Heart right ventricle (tissue), 16 donors: ENCODE measurements at regions not wholly inside any gene's neighbourhood (a gene's known extent, or its start where the extent isn't known, plus 50 kb on each side); places are given as distances from the start of the nearest gene placed in this dataset.
A peak's percentile ranks its signal among the peaks of the same experiment; 100 is the strongest.

ENCODE experiments used
- ATAC-seq, 8 donors: fragments of 200-7000 bp; cut with Tn5 transposase; one replicate each; pipeline ENCODE4 v1.9.1; 2020; ENCODE audit warnings: mild to moderate bottlenecking in 8 of 8, moderate library complexity in 8 of 8, moderate number of reproducible peaks in 1 of 8
- DNase-seq, 2 donors: peaks; one replicate each; pipeline ENCODE4 v3.0.0-alpha.2; 2020
- H3K27ac ChIP-seq, 10 donors: fragments of 200-600 bp; sonication (generic) in 2 of 10; one replicate each; pipeline versions ENCODE4 v1.5.0 to v1.8.0; 2020 to 2022; ENCODE audit warnings: mild to moderate bottlenecking in 3 of 10
- H3K27me3 ChIP-seq, 7 donors: fragments of 200-600 bp; one replicate each; pipeline ENCODE4 v1.8.0; 2021 to 2022; ENCODE audit warnings: mild to moderate bottlenecking in 2 of 7
- H3K36me3 ChIP-seq, 9 donors: fragments of 200-600 bp; sonication (generic) in 1 of 9; one replicate each; pipeline versions ENCODE4 v1.5.0 to v1.8.0; 2020 to 2022; ENCODE audit warnings: mild to moderate bottlenecking in 2 of 9
- H3K4me1 ChIP-seq, 9 donors: fragments of 200-600 bp; sonication (generic) in 1 of 9; one replicate each; pipeline versions ENCODE4 v1.5.0 to v1.8.0; 2020 to 2022; ENCODE audit warnings: mild to moderate bottlenecking in 4 of 9
- H3K4me3 ChIP-seq, 10 donors: fragments of 200-600 bp; sonication (generic) in 2 of 10; one replicate each; pipeline versions ENCODE4 v1.5.0 to v1.8.0; 2020 to 2022; ENCODE audit warnings: mild to moderate bottlenecking in 7 of 10, moderate library complexity in 2 of 10
- H3K9me3 ChIP-seq, 11 donors: fragments of 200-600 bp in 10 of 11; sonication (generic) in 2 of 11; one replicate each; pipeline versions ENCODE4 v1.5.0 to v1.8.0; 2013 to 2022; ENCODE audit warnings: mild to moderate bottlenecking in 2 of 11, control low read depth in 1 of 11, moderate library complexity in 1 of 11
- CTCF ChIP-seq, 9 donors: fragments of 200-600 bp; sonication (generic) in 2 of 9; IDR thresholded peaks; one replicate each; pipeline versions ENCODE4 v1.5.0 to v1.8.0; 2021 to 2022; ENCODE audit warnings: antibody characterized with exemption in 9 of 9, mild to moderate bottlenecking in 5 of 9, moderate library complexity in 1 of 9
- WGBS, 2 donors: extraction: QIAGEN DNeasy Blood & Tissue Kit; methylation state at CpG; one replicate each; pipeline ENCODE4 v1.1.7; 2013; ENCODE audit warnings: inconsistent platforms in 1 of 2; 5-methylcytosine and 5-hydroxymethylcytosine counted together
- intact Hi-C, 10 donors: fragments of 100-400 bp; cut with DNase I; formaldehyde crosslinking; loops; one replicate each; pipeline versions ENCODE4 v1.11.1 to v1.14.2; 2022
- donor health status: Arrhythmogenic right ventricular cardiomyopathy.
- donor health status: ischemic (EF 13 %, LVEDD 7.1; RV severe dilation, severe dysfunction).
- donor health status: healthy with polysubstance abuse.
- donor health status: DM: no; HTN: yes; CAD: no.
- donor health status: DM: no; HTN: no; CAD: no.
- donor health status: ischemic (EF 25% LVEDD 6.9; RV normal size, moderate dysfunction).
- donor health status: ischemic (EF 25% LVEDD 5.7; RV mildly dilated, moderate dysfunction).
- donor health status: healthy.
- donor health status: DM: yes; HTN: yes; CAD: no.
- donor health status: Ischemic cardiomyopathy.
- donor health status: ischemic (EF 35%, LVEDD 5.7; RV mildly dilated, moderate dysfunction).
- donor health status: nonischemic (EF 11% LVEDD 7.7; RV severe dilation, severe dysfunction).
- donor health status: DM: yes; HTN: yes; CAD: no.
- donor health status: PGD.
- donor health status: ischemic (EF 29% LVEDD 5.4; RV normal size, mild dysfunction).
- donor health status: nonischemic (EF 23%, LVEDD 6.1; RV moderate dilation, normal function).

DNA sequence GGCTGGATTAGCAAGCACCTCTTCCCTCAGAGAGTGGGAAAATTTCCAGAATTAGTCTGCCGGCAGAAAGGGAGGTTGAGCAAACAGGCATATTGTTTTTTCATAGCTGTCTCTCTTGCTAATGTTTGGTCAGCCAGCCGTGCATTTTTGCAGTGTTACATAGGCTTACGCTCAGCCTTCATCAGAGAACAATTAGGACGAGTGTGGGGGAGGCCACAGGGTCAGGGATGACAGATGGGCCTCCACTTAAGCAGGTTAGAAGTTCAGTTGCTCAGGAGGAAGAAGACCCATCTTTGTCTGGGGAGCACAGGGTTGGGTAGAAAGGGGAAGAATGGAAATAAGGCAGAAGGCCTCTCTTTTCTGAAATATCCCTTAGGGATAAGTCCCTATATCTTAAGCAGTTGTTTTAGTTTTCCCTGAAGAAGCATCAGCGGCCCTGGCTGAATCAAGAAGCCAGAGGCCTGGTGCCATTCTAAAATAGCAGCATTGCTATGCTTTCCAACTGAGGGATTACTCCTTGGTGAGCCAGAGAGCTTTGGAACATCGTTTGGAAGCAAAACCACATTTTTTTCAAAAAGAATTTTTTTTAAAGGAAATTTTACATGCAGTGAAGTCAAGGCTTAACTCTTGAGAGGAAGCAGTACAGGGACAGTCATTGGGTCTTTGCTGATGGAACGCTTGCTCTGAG is 118.8 kb downstream of the SMIM20 start:
- DNase-seq (no peak), ATAC-seq (peak in 1 of 8 donors; percentile 31)
- Histone ChIP-seq H3K9me3 (peaks cover 0 to 7% (median 0%) of the 10 kb centered on the region in 11 donors), H3K27me3 (peaks cover 0 to 14% (median 11%) of the 10 kb centered on the region in 7 donors), H3K4me1 (peaks cover 0 to 37% (median 15%) of the 10 kb centered on the region in 9 donors), H3K27ac (peak overlapping the region in 4 of 10 donors; percentile 7 to 55 (median 24)), H3K36me3 (no peaks in the 10 kb centered on the region), H3K4me3 (no peak overlapping the region)
- 54 to 58% methylated on average over 7 of the region's 7 CpGs for WGBS, 2 donors
- intact Hi-C loops, result no loop called here
- no peak for TF ChIP-seq CTCF (IDR thresholded peaks at IDR 0.05)

- WGBS, 2 donors, result 93 to 100% methylated on average over 1 of the region's 1 CpG
- Histone ChIP-seq H3K36me3 (no peaks in the 10 kb centered on the region), H3K9me3 (peaks cover 0 to 7% (median 0%) of the 10 kb centered on the region in 11 donors), H3K27me3 (peaks cover 0 to 14% (median 11%) of the 10 kb centered on the region in 7 donors), H3K27ac (peak overlapping the region in 3 of 10 donors; percentile 7 to 55 (median 16)), H3K4me1 (peaks cover 0 to 37% (median 15%) of the 10 kb centered on the region in 9 donors), H3K4me3 (no peak overlapping the region)
- DNase-seq (no peak), ATAC-seq (no peak)
- intact Hi-C loops, result no loop called here
- TF ChIP-seq CTCF (IDR thresholded peaks at IDR 0.05), result no peak
These were observed 119.4 kb downstream of the SMIM20 start for GRCh38 chr4:26033389-26033788.

- intact Hi-C loops, result no loop called here
- H3K27me3 ChIP-seq, result peaks cover 0 to 5% (median 3%) of the 10 kb centered on the region in 7 donors
- H3K36me3 ChIP-seq, result no peaks in the 10 kb centered on the region
- 66 to 85% methylated on average over 2 of the region's 2 CpGs for WGBS, 2 donors
- peaks cover 0 to 24% (median 4%) of the 10 kb centered on the region in 9 donors for H3K4me1 ChIP-seq
- H3K9me3 ChIP-seq, result peaks cover 0 to 7% (median 0%) of the 10 kb centered on the region in 11 donors
- H3K4me3 ChIP-seq, result no peak overlapping the region
- ATAC-seq (no peak), DNase-seq (no peak)
- no peak for TF ChIP-seq CTCF (IDR thresholded peaks at IDR 0.05)
- no peak overlapping the region for H3K27ac ChIP-seq
These were observed 120.8 kb downstream of the SMIM20 start for GRCh38 chr4:26034849-26035248.

DNA sequence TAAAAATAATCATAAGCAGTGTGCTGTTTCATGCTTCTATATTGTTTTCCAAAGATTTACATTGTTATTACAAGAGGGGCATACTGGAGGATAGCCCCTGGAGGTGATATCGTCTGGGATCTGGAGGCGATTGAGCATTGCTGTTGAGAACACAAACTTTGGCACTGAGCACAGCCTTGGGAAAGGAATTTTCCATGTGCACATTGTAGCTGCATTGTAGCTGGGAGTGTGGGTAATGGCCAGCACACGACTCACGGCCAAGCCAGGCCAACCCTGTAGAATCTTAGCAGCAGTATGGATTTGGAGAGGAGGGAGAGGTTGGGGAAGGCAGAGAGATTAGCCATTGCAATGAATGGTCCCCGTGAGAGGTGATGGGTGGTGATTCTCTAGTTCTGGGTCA is 121.9 kb downstream of the SMIM20 start:
- peaks cover 0 to 15% (median 4%) of the 10 kb centered on the region in 9 donors for H3K4me1 ChIP-seq
- WGBS, 2 donors, result 69 to 70% methylated on average over 5 of the region's 5 CpGs
- TF ChIP-seq CTCF (IDR thresholded peaks at IDR 0.05), result no peak
- DNase-seq (no peak), ATAC-seq (no peak)
- H3K4me3 ChIP-seq, result no peak overlapping the region
- H3K36me3 ChIP-seq, result no peaks in the 10 kb centered on the region
- H3K27ac ChIP-seq, result no peak overlapping the region
- intact Hi-C loops, result no loop called here
- peaks cover 0 to 3% (median 0%) of the 10 kb centered on the region in 7 donors for H3K27me3 ChIP-seq
- peaks cover 0 to 7% (median 0%) of the 10 kb centered on the region in 11 donors for H3K9me3 ChIP-seq
